ENCODE measurements at regions not wholly inside any gene's neighbourhood (a gene's known extent, or its start where the extent isn't known, plus 50 kb on each side); places are given as distances from the start of the nearest gene placed in this dataset.

DNA sequence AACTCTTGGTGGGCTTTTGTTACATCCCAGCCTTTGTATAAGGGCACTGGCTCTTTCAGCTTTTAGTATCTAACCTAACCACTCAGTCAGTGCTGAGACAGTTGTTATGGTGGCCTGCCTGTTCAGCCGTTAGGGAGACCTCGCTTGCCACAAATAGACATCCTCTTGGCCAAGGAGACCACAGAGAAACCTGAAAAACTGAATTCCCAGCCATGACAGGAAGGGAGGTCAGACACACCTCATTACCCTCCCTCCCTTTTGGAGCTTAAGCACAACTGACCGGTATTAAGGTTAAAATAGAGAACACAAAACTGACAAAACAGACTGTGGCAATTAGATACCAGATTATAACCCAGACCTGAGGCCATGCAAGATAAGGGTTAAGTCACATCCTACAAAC, 1639.3 kb downstream of the RPA4 start:
- TF ChIP-seq EZH2 (IDR thresholded peaks at IDR 0.05) (no peak), FOXP2 (optimal IDR thresholded peaks at IDR 0.05; ENCODE audit: control extremely low read depth, extremely low read length, insufficient read depth) (no peak), POLR2AphosphoS5 (IDR thresholded peaks at IDR 0.05; ENCODE audit: borderline replicate concordance, low read depth, low read length) (no peak)
